Loucy (cell line): ENCODE measurements at regions not wholly inside any gene's neighbourhood (a gene's known extent, or its start where the extent isn't known, plus 50 kb on each side); places are given as distances from the start of the nearest gene placed in this dataset.

Experiments used
- H2AFZ ChIP-seq: fragments of 200-600 bp; sonication (generic); 2 replicates; pipeline ENCODE4 v1.6.0; 2016; ENCODE audit warnings: antibody characterized with exemption, mild to moderate bottlenecking, low read length, moderate library complexity
- H3F3A ChIP-seq: fragments of 200-600 bp; 2 replicates; pipeline ENCODE4 v1.6.0; 2016; ENCODE audit warnings: antibody characterized with exemption, low read depth, mild to moderate bottlenecking
- H3K27me3 ChIP-seq: fragments of 200-600 bp; sonication (generic); 2 replicates; pipeline ENCODE4 v1.6.1; 2014; ENCODE audit warnings: low read length, mild to moderate bottlenecking; ENCODE audit not compliant: insufficient read depth, poor library complexity, severe bottlenecking
- H3K36me3 ChIP-seq: fragments of 200-600 bp; sonication (generic); 2 replicates; pipeline ENCODE4 v1.6.1; 2016; ENCODE audit warnings: low read length; ENCODE audit not compliant: insufficient read depth
- H3K4me1 ChIP-seq: fragments of 200-600 bp; sonication (generic); 2 replicates; pipeline ENCODE4 v1.5.1; 2014; ENCODE audit warnings: low read length, mild to moderate bottlenecking; ENCODE audit not compliant: insufficient read depth, poor library complexity, severe bottlenecking
- H3K4me2 ChIP-seq: fragments of 200-600 bp; sonication (generic); 2 replicates; pipeline ENCODE4 v1.6.0; 2014; ENCODE audit warnings: antibody characterized with exemption, low read length, low read depth, mild to moderate bottlenecking; ENCODE audit not compliant: poor library complexity, severe bottlenecking
- H3K4me3 ChIP-seq: fragments of 200-600 bp; sonication (generic); 2 replicates; pipeline ENCODE4 v1.5.1; 2014; ENCODE audit warnings: low read length, mild to moderate bottlenecking, mixed read lengths; ENCODE audit not compliant: poor library complexity, severe bottlenecking
- H3K79me2 ChIP-seq: fragments of 200-600 bp; sonication (generic); 2 replicates; pipeline ENCODE4 v1.6.1; 2014; ENCODE audit warnings: low read length; ENCODE audit not compliant: insufficient read depth
- H3K9ac ChIP-seq: fragments of 200-600 bp; sonication (generic); 2 replicates; pipeline ENCODE4 v1.6.0; 2014; ENCODE audit warnings: mild to moderate bottlenecking, low read depth, low read length, moderate library complexity; ENCODE audit not compliant: poor library complexity, severe bottlenecking
- H3K9me2 ChIP-seq: fragments of 200-600 bp; sonication (generic); replicated peaks from 2 replicates; pipeline ENCODE4 v1.6.1; 2016; ENCODE audit warnings: low read depth, low read length, mixed read lengths
- H3K9me3 ChIP-seq: fragments of 200-600 bp; sonication (generic); 2 replicates; pipeline ENCODE4 v1.6.1; 2014; ENCODE audit warnings: mild to moderate bottlenecking, antibody characterized with exemption, low read length, low read depth; ENCODE audit not compliant: insufficient read depth
- H4K20me1 ChIP-seq: fragments of 200-600 bp; sonication (generic); 2 replicates; pipeline ENCODE4 v1.6.0; 2014; ENCODE audit warnings: antibody characterized with exemption, low read length, mild to moderate bottlenecking; ENCODE audit not compliant: insufficient read depth, poor library complexity, severe bottlenecking
- CTCF ChIP-seq: fragments of 200-600 bp; sonication (generic); conservative IDR thresholded peaks from 2 replicates; pipeline ENCODE4 v1.5.1; 2014; ENCODE audit warnings: mild to moderate bottlenecking, antibody characterized with exemption, low read length
- EZH2phosphoT487 ChIP-seq: fragments of 200-600 bp; IDR thresholded peaks from 2 replicates; pipeline ENCODE4 v1.6.1; 2018; ENCODE audit warnings: antibody characterized with exemption, mild to moderate bottlenecking, moderate library complexity, borderline replicate concordance

- H3K27me3 ChIP-seq = no peaks in the 10 kb centered on the region
- H3K9ac ChIP-seq = no peak overlapping the region
- no peak overlapping the region for H3K4me3 ChIP-seq
- peaks cover 8% of the 10 kb centered on the region for H3K4me1 ChIP-seq
- H2AFZ ChIP-seq = no peak overlapping the region
- H3K79me2 ChIP-seq = no peaks in the 10 kb centered on the region
- H4K20me1 ChIP-seq = no peaks in the 10 kb centered on the region
- no peak overlapping the region for H3K4me2 ChIP-seq
- H3K36me3 ChIP-seq = no peaks in the 10 kb centered on the region
- H3K9me2 ChIP-seq = no peaks in the 10 kb centered on the region
- TF ChIP-seq CTCF = no peak
- no peaks in the 10 kb centered on the region for H3F3A ChIP-seq
- H3K9me3 ChIP-seq = no peaks in the 10 kb centered on the region
Measured at GRCh38 chr9:89929315-89929672, 324.5 kb downstream of the GADD45G start.

- Histone ChIP-seq H3F3A (no peaks in the 10 kb centered on the region), H3K4me1 (peaks cover 8% of the 10 kb centered on the region), H3K9me3 (no peaks in the 10 kb centered on the region), H3K36me3 (no peaks in the 10 kb centered on the region), H3K27me3 (no peaks in the 10 kb centered on the region), H3K4me3 (no peak overlapping the region), H3K79me2 (no peaks in the 10 kb centered on the region), H3K9me2 (no peaks in the 10 kb centered on the region), H3K4me2 (no peak overlapping the region), H3K9ac (no peak overlapping the region), H2AFZ (no peak overlapping the region), H4K20me1 (no peaks in the 10 kb centered on the region)
- no peak for TF ChIP-seq CTCF
- TF ChIP-seq EZH2phosphoT487 = no peak
Measured at GRCh38 chr9:89929673-89930480, 325.1 kb downstream of the GADD45G start.

- Histone ChIP-seq H3K9me3 (no peaks in the 10 kb centered on the region), H3K27me3 (peaks cover 6% of the 10 kb centered on the region)
- no peak for TF ChIP-seq CTCF
- no peak for TF ChIP-seq EZH2phosphoT487
Measured at GRCh38 chr9:89933578-89933977, 328.8 kb downstream of the GADD45G start.

More at GRCh38 chr9:89933578-89933977, 328.8 kb downstream of the GADD45G start:
- H2AFZ ChIP-seq = no peak overlapping the region
- no peaks in the 10 kb centered on the region for H3K36me3 ChIP-seq
- peaks cover 8% of the 10 kb centered on the region for H3K4me1 ChIP-seq
- no peak overlapping the region for H3K4me2 ChIP-seq
- no peak overlapping the region for H3K9ac ChIP-seq
- no peaks in the 10 kb centered on the region for H3K9me2 ChIP-seq
- H3K4me3 ChIP-seq = no peak overlapping the region
- H3F3A ChIP-seq = no peaks in the 10 kb centered on the region
- no peaks in the 10 kb centered on the region for H3K79me2 ChIP-seq
- H4K20me1 ChIP-seq = no peaks in the 10 kb centered on the region
